GM18499 (cell line): ENCODE measurements at regions not wholly inside any gene's neighbourhood (a gene's known extent, or its start where the extent isn't known, plus 50 kb on each side); places are given as distances from the start of the nearest gene placed in this dataset.
"Not testable (repeated sequence)": the region's sequence is repeated elsewhere in the genome, so short reads cannot be mapped to it uniquely, and the experiment has no call there.

Experiments used
- ATAC-seq: cut with Tn5 transposase; IDR thresholded peaks from one replicate; pipeline ENCODE4 v1.9.1; 2021; ENCODE audit warnings: moderate number of reproducible peaks; ENCODE audit not compliant: insufficient read depth, unreplicated experiment

GRCh38 chr13:109348519-109349258 is 437.7 kb downstream of the IRS2 start:
- no peak for ATAC-seq

- no peak for ATAC-seq
Observed at GRCh38 chr13:109346060-109346459, 440.3 kb downstream of the IRS2 start.

GRCh38 chr13:109345433-109345941 is 440.9 kb downstream of the IRS2 start:
- ATAC-seq, result no peak

- no peak for ATAC-seq
Observed at GRCh38 chr13:109344552-109345157, 441.7 kb downstream of the IRS2 start.

- ATAC-seq, result no peak
Observed at GRCh38 chr13:109336730-109337129, 449.7 kb downstream of the IRS2 start.

- no peak for ATAC-seq
Observed at GRCh38 chr13:109333893-109334651, 452.3 kb downstream of the IRS2 start.

- no peak for ATAC-seq
Observed at GRCh38 chr13:109332506-109333499, 453.6 kb downstream of the IRS2 start.

GRCh38 chr13:109331898-109332297 is 454.5 kb downstream of the IRS2 start:
- ATAC-seq, result no peak

GRCh38 chr13:109331011-109331433 is 455.4 kb downstream of the IRS2 start:
- no peak for ATAC-seq

GRCh38 chr13:109330123-109330522 is 456.3 kb downstream of the IRS2 start:
- no peak for ATAC-seq

GRCh38 chr13:109329175-109329574 is 457.2 kb downstream of the IRS2 start:
- no peak for ATAC-seq

GRCh38 chr13:109326601-109327000 is 459.8 kb downstream of the IRS2 start:
- no peak for ATAC-seq

- no peak for ATAC-seq
Observed at GRCh38 chr13:109323338-109323737, 463.0 kb downstream of the IRS2 start.

- no peak for ATAC-seq
Observed at GRCh38 chr13:109318945-109319590, 467.3 kb downstream of the IRS2 start.

- no peak for ATAC-seq
Observed at GRCh38 chr13:109315481-109315880, 470.9 kb downstream of the IRS2 start.

GRCh38 chr13:109314101-109314500 is 472.3 kb downstream of the IRS2 start:
- no peak for ATAC-seq

- ATAC-seq, result no peak
Observed at GRCh38 chr13:109312399-109312798, 474.0 kb downstream of the IRS2 start.

- not testable (repeated sequence) for ATAC-seq
Observed at GRCh38 chr13:109311431-109311976, 474.9 kb downstream of the IRS2 start.
